HG02870 (cell line): ENCODE measurements at regions not wholly inside any gene's neighbourhood (a gene's known extent, or its start where the extent isn't known, plus 50 kb on each side); places are given as distances from the start of the nearest gene placed in this dataset.
"Not testable (repeated sequence)": the region's sequence is repeated elsewhere in the genome, so short reads cannot be mapped to it uniquely, and the experiment has no call there.

Source experiments
- ATAC-seq: cut with Tn5 transposase; IDR thresholded peaks from one replicate; pipeline ENCODE4 v1.9.1; 2021; ENCODE audit warnings: mild to moderate bottlenecking, moderate library complexity; ENCODE audit not compliant: unreplicated experiment

DNA sequence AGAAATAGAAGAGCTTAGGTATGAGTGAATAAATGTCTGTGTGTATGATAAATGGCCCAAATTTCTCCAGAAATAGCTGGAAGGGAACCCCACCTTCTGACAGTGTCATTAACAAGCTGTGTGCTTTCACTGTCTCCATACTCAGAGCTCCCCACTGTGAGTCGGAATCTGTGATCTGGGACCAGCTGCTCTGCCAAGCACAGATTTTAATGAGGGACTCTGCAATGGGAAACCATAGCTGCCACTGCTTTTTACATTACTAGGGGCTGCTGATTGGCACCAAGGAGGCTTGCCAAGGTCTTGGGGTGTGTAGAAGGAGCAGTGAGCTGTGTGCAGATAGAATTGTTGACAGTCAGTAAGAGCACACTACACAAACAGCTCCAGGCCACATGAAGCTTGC, 244.2 kb upstream of the CCDC196 start:
- no peak for ATAC-seq

DNA sequence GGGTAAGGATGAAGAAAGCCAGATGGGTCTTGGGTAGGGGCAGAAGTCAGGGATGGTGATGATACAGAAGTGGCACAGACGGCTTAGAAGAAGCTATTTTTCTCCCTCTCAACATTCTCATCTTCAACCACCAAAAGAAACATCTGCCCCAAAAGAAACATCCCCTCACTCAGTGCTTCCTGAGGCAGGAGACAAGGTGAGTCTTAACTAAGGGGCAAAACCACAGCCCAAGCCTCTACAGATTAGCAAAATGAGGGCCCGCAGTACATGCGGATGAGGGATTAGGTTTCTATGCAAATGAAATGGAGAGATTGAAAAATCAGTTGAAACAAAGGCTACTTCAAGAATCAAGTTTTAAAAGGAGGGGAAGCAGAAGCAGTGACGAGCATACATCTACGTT, 241.3 kb upstream of the CCDC196 start:
- no peak for ATAC-seq

DNA sequence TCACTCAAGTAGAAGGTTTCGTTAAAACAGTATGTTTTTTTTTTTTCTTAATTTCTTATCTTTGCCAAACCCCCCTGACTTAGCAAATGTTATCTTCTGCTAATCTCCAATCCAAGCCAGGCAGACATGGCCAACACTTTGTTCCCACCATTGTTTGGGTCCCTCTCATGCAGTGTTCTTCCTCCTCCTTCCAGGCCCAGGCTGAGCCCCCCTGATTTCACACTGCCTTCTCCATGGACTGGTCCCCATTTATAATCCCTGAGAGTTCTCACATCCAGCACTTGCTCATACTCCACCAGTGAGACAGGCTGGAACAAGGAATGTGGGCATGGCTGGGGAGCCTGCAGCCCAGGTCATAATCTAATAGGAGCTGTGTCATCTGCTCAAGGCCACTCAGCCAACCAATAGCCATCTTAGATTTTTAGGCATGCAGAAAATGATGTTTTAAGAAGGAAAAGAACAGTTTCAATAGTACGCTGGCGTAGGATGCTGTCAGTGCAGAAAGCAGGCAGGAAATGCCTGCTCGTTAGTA, 238.4 kb upstream of the CCDC196 start:
- no peak for ATAC-seq

DNA sequence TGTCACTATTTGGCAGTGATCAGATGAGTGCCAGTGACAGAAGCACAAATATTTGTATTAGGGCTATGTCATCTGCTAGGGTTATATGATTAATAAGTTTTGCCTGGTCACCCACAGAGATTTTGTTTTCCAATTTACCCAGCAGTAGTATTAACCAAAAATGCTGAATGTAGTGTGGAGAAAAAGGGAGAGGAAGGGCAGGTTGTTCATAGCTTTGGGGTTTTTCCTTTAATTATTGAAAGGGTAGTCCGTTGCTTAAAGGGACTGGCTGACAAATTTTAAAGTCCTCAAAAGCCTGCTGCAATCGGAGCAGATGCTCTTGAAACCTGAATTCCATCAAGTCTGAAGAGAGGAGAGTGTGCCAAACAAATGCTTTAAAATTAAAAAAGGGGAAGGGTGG, 237.9 kb upstream of the CCDC196 start:
- no peak for ATAC-seq

DNA sequence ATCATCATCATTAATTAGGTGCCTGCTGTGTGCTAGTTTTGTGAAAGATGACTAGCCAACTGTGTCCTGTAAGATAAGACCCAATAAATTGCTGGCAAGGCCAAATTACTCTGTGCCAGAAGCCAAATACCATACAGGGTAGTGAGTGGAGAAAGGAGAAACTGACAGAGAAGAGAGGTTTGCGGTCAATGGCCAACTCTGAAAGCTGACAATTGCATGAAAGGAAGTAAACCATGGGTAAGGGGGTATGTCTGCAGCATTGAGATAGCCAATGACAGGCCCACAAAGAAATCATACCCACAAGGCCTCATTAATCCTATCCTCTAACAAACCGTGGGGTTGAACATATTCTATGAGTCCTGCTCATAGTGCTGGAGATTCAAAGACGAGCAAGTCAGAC, 236.6 kb upstream of the CCDC196 start:
- no peak for ATAC-seq

DNA sequence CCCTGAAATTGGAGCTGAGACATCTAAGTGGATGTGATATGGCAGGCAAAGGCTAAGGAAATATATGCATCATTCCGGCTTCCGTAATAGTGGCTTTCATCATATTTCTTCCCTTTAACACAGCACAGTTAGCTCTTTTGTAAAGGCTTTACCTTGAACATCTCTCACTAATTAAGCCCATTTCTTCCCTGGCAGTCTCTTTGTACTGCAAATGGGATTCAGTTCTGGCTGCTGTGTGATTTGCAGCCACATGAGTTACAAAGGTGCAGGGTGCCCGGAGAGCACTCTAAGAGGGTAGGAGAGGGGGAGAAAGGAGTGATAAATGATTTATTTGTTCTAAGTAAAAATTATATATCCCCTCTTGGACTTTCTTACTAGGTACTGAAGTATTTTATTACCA, 232.1 kb upstream of the CCDC196 start:
- no peak for ATAC-seq

DNA sequence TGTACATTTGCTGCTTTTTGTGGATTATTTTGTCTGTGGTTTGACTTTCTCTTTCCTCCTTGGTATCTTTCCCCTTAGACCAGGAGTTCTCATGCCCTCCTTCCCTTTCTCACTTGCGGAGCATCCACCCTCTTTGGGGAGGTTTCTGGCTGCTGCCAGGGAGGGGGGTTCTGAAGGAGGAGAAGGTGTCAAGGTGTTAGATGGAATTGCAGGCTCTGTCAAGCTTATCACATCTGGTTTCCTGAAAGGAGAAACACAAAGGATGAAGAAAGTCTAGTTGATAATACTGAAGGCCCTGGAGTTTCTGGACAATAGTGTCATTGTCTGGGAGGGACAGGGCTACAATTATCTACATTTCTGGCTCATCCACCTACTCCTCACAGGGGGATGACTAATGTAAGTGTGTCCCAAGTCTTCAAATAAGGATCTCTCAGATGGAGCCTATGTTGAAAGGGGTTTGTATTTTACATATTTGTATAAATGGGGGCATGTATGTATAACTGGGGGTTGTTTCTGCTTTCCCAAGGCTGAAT, 217.3 kb upstream of the CCDC196 start:
- ATAC-seq: no peak

DNA sequence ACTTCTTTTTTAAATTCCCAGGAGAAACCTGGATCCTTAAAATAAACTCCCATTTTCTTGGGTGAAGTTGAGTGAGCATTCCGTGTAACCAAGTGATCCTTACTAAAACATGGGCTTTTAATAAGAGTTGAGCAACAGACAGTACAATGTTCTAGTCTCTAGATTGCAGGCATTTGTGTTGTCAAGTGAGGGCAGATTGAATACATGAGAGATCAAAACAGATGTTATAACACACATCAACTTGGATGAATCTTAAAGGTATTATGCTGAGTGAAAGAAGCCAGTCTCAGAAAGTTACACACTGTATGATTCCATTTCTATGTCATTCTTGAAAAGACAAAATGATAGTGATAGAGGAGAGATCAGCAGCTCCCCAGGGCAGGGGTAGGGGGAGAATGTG, 213.9 kb upstream of the CCDC196 start:
- no peak for ATAC-seq

DNA sequence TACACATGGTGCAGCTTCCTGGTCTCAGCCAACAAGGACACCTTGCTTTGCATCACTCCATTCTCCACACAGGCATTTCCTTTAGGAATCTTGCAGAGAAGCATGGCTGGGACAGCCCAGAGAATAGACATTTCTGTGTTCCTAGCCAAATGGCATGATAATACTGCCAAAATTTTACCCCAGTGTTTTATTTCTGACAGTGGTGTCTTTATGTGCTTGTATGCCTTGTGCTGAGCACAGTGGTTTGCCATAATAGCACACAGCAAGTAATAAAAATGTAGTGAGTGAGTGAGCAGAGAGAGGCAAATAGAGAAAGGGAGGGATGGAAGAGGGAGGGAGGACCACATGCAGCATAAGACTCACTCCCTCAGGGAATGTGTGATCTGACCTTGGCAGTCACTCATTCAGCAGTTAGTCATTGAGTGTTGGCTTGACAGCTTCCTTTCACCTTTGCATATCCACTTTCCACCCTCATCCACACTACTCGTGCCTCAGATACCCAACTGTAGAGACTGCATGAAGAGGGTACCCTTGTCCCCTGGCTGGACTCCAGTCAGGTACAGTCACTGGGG, 212.8 kb upstream of the CCDC196 start:
- ATAC-seq: no peak

DNA sequence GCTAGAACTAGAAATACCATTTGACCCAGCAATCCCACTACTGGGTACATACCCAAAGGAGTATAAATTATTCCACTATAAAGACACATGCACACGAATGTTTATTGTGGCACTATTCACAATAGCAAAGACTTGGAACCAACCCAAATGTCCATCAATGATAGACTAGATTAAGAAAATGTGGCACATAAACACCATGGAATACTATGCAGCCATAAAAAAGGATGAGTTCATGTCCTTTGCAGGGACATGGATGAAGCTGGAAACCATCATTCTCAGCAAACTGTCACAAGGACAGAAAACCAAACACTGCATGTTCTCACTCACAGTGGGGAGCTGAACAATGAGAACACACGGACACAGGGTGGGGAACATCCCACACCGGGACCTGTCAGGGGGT, 207.8 kb upstream of the CCDC196 start:
- not testable (repeated sequence) for ATAC-seq

DNA sequence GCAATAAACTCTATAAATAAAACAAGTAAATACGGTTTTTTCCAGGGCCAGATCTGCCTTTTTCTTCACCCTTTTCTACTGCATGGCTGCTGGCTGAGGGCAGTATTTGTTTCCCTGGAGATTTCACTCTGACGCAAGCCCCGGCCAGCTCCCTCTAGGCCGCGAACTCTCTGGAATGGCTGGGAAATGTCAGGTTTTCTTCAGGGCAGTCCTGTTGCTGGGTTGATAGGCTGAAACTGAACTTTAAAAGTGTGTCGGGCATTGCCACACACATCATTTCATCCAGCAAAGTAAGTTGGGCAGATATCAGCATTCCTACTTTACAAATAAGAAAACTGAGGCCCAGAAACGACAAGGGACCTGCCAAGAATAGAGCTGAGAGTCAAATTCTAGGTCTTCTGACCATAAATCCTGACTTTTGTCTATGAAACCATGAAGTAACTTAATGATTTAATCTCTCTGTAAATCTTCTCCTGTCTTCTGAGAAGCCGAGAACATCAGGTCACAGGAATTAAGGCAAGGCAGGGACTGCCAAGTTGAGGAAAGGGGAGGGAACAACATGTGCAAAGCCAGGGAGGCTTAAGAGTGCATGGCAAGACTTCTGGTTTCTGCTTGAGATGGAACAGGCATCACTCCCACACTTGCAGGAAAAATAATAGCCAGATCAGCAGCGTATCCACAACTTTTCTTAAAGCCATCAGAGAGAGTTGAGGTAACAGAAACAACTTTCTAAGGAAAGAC, 205.0 kb upstream of the CCDC196 start:
- ATAC-seq: no peak

DNA sequence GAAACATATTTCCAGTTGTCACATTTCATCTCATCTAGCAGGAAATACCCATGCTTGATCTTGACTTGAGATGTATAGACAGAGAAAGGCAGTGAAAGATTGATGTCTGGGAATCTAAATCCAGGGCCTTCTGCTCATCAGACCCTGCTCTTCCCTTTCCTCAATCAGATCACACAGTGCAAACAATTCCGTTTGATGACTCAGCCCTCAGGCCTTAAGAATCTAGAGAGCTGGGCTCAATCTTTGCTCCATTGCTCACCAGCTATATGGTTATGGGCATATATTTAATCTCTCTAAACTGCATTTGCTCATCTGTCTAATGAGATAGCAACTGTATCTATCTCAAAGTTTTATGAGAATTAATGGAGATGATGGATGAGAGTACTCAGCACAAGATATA, 201.8 kb upstream of the CCDC196 start:
- no peak for ATAC-seq

DNA sequence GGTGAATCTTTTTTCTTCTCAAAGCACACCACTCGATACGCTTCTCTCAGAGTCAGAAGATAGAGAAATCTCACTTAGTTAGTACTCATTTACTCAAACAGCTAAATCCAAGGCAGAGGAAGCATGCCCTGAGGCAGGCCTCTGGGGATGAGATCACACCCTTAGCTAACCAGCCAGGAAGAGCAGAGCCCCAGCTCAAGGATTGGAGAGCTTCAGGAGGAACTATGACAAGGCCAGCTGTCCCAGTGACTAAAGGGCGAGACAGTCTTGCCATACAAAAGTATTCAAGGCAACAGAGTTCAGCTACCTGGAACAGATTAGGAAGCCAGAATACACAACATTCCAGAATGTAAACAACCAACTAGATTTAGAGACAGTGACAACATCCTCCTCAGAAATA, 197.7 kb upstream of the CCDC196 start:
- no peak for ATAC-seq

DNA sequence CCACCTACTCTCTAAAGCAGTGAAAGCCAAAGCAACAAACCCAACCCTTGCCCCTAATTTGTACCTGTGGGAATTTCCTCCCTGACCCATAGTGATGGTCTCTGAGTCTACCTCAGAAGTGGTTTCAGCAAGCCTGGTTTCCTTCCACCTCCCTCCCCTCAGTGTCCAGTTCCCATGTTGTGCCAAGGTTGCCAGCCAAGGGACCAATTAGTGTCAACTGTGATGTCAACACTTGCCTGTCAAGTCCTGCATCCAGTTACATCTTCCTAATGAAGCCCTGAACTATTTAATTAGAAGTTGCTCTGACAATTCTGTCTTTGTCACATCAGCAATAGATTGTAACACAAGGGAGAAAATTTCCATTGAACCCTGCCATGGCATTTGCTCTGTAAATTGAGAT, 194.4 kb upstream of the CCDC196 start:
- ATAC-seq: no peak

DNA sequence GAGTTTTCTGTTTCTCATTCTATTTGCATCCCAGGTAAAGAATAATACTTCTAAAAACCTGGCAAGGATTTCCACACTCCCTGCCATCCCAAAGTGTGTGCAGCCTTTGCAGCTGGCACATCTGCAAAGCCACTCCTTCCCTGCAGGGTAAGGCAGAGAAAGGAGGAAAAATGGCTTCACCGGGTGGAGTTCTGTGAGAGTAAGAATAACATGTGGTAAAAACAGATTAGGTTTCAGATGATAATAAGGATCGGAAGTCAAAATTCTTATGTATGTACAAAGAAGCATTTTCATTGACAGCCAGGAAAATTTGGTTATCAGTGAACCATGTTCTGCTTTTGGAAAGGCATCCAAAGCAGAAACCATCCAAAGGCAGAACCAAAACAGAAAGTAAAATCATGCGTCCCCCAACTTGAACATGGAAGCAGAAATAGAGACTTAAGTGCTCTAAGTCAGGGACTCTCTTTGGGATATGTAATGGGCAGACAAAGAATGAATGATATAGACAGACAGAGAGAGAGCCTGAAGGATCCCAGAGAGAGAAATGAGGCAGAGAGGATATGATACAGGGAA, 192.6 kb upstream of the CCDC196 start:
- ATAC-seq: no peak

DNA sequence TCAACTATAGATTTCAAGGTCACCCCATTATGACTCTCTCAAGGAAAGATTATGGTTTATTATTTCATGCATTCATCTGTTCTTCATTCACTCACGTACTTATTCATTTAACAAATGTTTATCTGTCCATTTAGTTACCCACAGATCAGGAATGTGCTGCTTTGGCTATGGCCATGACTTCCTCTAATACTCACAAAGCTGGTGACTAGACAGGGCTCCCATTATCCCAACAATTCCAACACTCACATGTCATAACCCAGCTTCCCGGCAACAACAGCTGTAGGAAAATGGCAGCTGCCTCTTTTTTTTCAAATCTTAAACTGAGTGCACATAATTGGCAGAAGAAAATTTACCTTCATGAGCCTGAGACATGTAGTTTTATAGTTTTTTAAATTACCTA, 190.8 kb upstream of the CCDC196 start:
- ATAC-seq: no peak

DNA sequence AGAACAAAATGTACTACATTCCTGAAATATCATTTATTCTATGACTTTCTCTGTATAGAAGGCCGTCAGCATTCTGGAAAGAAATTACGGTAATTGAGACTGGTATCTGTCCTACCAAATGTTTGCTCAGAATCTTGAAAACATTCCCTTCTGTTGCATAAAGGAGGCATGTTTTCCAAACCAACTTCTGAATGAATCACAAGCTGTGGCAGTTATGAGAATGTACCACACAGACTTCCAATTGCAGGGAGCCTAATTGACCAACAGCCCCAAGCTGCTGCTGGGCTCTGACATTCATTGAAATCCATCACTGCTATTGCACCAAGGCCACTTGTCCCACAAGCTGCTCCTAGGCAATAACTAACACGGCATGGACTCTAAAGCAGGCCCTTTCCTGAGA, 185.3 kb upstream of the CCDC196 start:
- ATAC-seq: no peak

DNA sequence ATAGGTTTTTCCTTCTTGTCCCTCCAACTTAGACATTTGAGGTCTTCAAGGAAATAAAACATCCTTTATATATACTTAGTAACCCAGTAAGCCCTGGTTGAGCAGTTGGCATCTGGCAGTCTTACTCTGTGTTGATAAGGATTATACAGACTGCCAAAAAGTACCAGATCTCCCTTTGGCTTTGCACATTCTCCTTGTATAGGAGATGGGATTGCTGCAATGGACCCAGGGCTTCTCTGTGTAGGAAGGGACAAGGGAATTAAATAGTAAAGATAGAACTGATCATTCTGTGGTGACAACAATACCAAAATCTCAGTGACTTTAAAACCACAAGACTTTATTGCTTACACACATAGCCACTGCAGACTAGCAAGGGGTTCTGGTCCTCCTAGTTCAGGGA, 180.1 kb upstream of the CCDC196 start:
- no peak for ATAC-seq

DNA sequence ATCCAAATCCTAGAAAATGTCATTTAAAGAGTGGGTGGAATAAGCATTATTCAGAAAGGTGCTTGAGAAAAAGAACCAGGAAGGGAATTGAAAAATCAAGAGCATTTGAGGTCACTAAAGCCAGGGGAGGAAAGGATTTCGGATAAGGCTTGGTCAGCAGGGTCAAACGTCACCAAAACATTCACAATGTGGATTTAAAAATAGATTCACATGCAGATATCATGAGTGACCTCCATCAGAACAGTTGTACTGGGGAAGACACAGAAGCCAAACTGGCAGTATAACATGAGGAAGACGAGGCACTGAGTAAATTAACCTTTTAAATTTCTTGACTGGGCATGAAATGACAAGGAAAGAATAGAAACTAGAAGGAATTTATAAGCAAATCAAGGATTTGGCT, 175.1 kb upstream of the CCDC196 start:
- no peak for ATAC-seq

DNA sequence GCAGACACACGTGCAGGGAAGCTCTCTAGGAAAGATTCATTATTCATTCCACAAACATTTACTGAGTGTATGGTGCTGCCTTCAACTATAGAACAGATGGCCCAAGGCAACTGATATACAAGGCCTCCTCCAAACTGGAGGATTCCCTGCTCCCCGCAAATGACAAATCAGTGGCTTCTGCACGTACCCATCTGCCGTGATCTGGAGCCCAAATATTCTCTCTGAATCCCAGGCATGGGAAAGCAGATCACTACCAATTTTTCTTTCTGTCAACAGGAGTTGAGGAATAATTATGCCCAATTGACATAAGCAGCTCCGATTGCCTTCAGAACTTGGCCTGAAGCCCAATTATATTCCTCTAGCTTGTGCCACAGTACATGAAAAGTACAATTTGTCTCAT, 174.2 kb upstream of the CCDC196 start:
- ATAC-seq: no peak

DNA sequence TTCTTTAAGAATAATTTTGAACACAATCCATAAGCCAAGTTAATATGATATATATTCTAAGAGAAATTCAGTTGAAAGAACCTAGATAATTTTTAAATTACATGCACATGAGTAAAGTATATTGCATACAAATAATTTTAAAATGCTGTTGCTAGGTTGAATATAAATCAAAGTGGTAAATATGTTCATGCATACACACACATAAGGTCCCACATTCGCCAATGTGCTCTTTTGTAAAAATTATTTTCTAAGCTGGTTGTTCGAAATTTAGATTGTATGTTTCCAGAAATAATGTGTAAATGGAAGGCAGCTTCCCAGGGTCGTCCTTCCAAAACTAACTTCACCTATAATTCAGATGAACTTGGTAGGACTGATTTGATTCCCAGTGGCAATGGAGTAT, 173.7 kb upstream of the CCDC196 start:
- no peak for ATAC-seq

DNA sequence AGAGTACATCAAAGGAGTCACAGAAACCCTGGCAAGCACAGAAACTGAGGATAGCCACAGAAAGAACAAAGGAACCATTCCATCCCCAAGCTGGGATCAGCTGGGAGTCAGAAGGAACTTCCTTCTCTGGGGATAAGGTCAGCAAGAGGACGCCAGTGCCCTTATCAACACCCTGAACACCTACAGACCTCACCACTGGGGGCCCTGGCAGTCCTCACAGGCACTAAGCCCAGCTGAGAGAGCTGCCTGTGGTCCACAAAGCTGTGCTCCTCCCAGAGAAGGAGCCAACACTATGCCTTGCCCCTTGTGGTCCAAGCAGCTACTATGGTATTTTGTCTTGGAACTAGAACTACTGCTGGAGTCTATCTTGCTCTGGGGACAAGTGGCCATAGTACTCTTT, 171.1 kb upstream of the CCDC196 start:
- no peak for ATAC-seq
